A549 (cell line): ENCODE measurements at regions not wholly inside any gene's neighbourhood (a gene's known extent, or its start where the extent isn't known, plus 50 kb on each side); places are given as distances from the start of the nearest gene placed in this dataset.

ENCODE experiments used
- CHD2 ChIP-seq: fragments of 150-350 bp; IDR thresholded peaks from 2 replicates; pipeline ENCODE4 v1.6.1; 2014; ENCODE audit warnings: low read length; ENCODE audit not compliant: partially characterized antibody
- E2F6 ChIP-seq: IDR thresholded peaks from 2 replicates; pipeline ENCODE4 v1.6.1; 2012; ENCODE audit warnings: low read depth, borderline replicate concordance
- ESRRA ChIP-seq: fragments of 150-350 bp; IDR thresholded peaks from 2 replicates; pipeline ENCODE4 v1.6.1; 2014; ENCODE audit warnings: mild to moderate bottlenecking, low read length, borderline replicate concordance
- KDM1A ChIP-seq: fragments of 200-600 bp; sonication (generic); IDR thresholded peaks from 2 replicates; pipeline ENCODE4 v1.6.1; 2016; ENCODE audit warnings: low read depth, mild to moderate bottlenecking
- MYC ChIP-seq: IDR thresholded peaks from 2 replicates; pipeline ENCODE4 v1.6.1; 2012; ENCODE audit warnings: mild to moderate bottlenecking, inconsistent platforms, low read length, improper control_type of control experiment, borderline replicate concordance
- POLR2A ChIP-seq: IDR thresholded peaks from 2 replicates; pipeline ENCODE4 v1.6.1; 2012; ENCODE audit warnings: mild to moderate bottlenecking, low read length
- RFX5 ChIP-seq: fragments of 450-650 bp; IDR thresholded peaks from 2 replicates; pipeline ENCODE4 v1.7.1; 2014; ENCODE audit warnings: antibody characterized with exemption, mild to moderate bottlenecking, moderate library complexity
- TF ChIP-seq, protein P1 (sequence below): fragments of >200 bp; sonication (Bioruptor Twin); formaldehyde crosslinking; IDR thresholded peaks from 3 replicates; pipeline ENCODE4 v1.5.1; 2016

DNA sequence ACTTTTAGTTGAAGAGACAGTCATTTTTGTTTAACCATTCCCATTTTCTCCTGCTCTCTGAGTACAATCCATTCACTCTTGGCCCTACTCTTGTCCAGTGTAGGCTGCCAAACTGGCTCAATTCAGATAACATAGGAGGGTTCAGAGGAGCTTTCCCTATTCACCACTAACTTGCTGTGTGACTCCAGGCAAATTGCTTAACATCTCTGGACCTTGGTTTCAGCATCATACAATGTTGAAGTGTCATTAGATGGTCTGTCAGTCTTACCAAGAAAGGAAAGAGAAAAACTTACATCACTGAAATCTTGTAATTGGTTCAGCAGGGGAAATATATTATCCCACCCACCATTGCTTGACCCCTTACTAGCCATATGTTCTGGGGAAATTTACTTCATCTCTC is 171.4 kb upstream of the MCHR2 start:
- TF ChIP-seq MYC: no peak
- TF ChIP-seq RFX5: no peak
- TF ChIP-seq, protein P1, sequence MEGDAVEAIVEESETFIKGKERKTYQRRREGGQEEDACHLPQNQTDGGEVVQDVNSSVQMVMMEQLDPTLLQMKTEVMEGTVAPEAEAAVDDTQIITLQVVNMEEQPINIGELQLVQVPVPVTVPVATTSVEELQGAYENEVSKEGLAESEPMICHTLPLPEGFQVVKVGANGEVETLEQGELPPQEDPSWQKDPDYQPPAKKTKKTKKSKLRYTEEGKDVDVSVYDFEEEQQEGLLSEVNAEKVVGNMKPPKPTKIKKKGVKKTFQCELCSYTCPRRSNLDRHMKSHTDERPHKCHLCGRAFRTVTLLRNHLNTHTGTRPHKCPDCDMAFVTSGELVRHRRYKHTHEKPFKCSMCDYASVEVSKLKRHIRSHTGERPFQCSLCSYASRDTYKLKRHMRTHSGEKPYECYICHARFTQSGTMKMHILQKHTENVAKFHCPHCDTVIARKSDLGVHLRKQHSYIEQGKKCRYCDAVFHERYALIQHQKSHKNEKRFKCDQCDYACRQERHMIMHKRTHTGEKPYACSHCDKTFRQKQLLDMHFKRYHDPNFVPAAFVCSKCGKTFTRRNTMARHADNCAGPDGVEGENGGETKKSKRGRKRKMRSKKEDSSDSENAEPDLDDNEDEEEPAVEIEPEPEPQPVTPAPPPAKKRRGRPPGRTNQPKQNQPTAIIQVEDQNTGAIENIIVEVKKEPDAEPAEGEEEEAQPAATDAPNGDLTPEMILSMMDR: no peak
- TF ChIP-seq KDM1A: no peak
- no peak for TF ChIP-seq ESRRA
- TF ChIP-seq E2F6: no peak
- TF ChIP-seq POLR2A: no peak
- no peak for TF ChIP-seq CHD2
